SK-N-MC (cell line): ENCODE measurements at regions not wholly inside any gene's neighbourhood (a gene's known extent, or its start where the extent isn't known, plus 50 kb on each side); places are given as distances from the start of the nearest gene placed in this dataset.

Experiments
- FOXP2 ChIP-seq: optimal IDR thresholded peaks from 2 replicates; pipeline ENCODE3; 2011; ENCODE audit warnings: mild to moderate bottlenecking, moderate library complexity; ENCODE audit not compliant: insufficient read depth; ENCODE audit errors: extremely low read length, control extremely low read depth
- POLR2AphosphoS5 ChIP-seq: IDR thresholded peaks from 2 replicates; pipeline ENCODE4 v1.6.1; 2012; ENCODE audit warnings: mild to moderate bottlenecking, low read depth, low read length, borderline replicate concordance

GRCh38 chr1:62380181-62380580 lies 56.7 kb upstream of the USP1 start:
- TF ChIP-seq FOXP2 (no peak), POLR2AphosphoS5 (no peak)
